ENCODE measurements at regions not wholly inside any gene's neighbourhood (a gene's known extent, or its start where the extent isn't known, plus 50 kb on each side); places are given as distances from the start of the nearest gene placed in this dataset.

- DNase-seq (ENCODE audit: low spot score in 2 of 2) (no peak), FAIRE-seq (no peak)
These were observed 1094.9 kb downstream of the MAT2B start for GRCh38 chr5:164600274-164600673.

- FAIRE-seq (no peak), DNase-seq (ENCODE audit: low spot score in 2 of 2) (no peak)
These were observed 1095.6 kb downstream of the MAT2B start for GRCh38 chr5:164600929-164601535.

DNA sequence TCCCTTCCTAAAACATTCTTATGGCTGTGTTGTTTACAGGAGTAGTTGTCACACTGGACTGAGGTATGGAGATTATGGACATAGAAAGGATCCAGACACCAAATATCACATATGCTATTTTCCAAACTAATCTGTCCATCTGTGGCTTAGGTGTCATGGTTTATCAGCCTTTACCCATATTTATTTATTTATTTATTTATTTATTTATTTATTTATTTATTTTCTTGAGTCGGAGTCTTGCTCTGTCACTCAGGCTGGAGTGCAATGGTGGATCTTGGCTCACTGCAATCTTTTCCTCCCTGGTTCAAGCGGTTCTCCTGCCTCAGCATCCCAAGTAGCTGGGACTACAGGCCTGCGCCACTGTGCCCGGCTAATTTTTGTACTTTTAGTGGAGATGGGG, 1103.1 kb downstream of the MAT2B start:
- FAIRE-seq: no peak
- DNase-seq (ENCODE audit: low spot score in 2 of 2): no peak

GRCh38 chr5:164610374-164610773, 1105.0 kb downstream of the MAT2B start:
- FAIRE-seq: no peak

DNA sequence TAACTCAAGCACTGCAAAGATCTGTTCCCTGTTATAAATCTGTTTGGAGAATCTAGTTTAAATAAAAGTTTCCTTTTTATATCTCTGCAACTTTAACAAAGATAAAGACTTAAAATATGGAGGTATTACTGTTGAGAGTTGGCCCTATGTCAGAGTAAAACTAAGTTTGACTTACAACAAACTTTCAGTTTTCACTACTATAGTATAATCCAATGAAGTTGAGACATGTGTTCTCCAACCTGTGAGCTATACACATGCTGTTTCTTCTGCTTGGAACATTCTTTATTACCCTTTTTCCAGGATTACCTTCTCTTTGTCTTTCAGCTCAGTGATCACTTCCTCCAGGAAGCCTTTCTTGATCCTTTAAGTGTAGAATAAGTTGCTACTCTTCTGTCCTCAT, 1109.3 kb downstream of the MAT2B start:
- DNase-seq (ENCODE audit: low spot score in 2 of 2) (no peak), FAIRE-seq (no peak)

More at GRCh38 chr5:164610374-164610773, 1105.0 kb downstream of the MAT2B start:
- DNase-seq (ENCODE audit: low spot score in 2 of 2): no peak

DNA sequence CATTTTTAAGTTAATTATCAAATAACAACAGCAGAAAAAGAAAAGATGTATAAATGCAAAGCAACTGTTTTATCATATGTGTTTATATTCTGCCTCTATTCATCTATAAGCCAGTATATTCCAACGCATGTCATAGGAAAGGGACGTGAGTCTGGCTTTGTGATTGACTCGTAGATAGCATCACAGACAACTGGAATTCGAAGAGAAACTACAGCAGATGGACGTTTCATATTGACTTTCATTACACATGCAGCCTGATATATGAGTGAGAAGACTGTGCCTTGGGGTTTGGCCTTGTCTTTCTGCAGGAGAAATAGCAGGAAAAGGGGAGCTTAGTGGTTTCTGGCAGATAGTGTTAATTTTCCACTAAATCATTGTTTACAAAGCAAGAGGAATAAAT, 1111.9 kb downstream of the MAT2B start:
- DNase-seq (ENCODE audit: low spot score in 2 of 2) (no peak), FAIRE-seq (no peak)

DNA sequence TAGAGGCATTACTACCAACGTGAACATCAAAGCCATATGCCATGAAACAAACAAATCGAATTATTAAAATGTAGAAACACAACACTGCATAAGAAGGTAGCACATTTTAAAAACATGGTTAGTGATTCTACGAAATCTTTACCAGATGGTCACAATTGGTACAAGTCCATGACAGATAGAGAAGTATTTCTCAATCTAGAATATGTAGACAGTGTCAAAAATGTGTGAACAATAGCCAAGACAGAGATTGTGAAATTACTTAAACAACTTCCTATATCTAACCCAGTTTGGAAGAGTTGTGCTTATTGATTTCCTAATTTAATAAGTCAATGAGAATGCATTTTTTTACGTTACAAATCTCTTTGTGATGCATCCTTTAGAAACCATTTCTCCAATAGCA, 1121.6 kb downstream of the MAT2B start:
- DNase-seq (ENCODE audit: low spot score in 2 of 2) (no peak), FAIRE-seq (no peak)

DNA sequence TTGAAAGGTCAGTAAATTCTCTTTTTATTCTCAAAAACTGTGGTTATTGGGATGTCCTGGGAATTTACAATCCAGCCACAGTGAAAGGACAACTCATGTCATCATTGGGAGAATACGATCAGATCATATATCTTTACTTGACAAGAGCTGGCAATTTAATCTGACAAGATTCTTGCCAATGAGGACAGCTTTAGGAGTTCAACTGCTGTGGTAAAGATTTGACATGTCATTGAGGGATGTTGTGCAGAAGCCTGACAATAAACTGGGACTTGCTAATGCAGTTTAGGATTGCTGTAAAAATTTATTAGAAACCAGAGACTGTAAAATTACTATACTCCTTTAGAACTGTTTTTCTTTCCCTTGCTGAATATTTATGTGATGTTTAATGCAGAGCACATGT, 1131.0 kb downstream of the MAT2B start:
- no peak for DNase-seq (ENCODE audit: low spot score in 2 of 2)
- FAIRE-seq: no peak

GRCh38 chr5:164637931-164638521, 1132.6 kb downstream of the MAT2B start:
- FAIRE-seq (no peak), DNase-seq (ENCODE audit: low spot score in 2 of 2) (no peak)

- DNase-seq (ENCODE audit: low spot score in 2 of 2): no peak
- FAIRE-seq: no peak
These were observed 1143.8 kb downstream of the MAT2B start for GRCh38 chr5:164649266-164649665.

GRCh38 chr5:164650427-164650826, 1145.0 kb downstream of the MAT2B start:
- no peak for DNase-seq (ENCODE audit: low spot score in 2 of 2)
- no peak for FAIRE-seq

DNA sequence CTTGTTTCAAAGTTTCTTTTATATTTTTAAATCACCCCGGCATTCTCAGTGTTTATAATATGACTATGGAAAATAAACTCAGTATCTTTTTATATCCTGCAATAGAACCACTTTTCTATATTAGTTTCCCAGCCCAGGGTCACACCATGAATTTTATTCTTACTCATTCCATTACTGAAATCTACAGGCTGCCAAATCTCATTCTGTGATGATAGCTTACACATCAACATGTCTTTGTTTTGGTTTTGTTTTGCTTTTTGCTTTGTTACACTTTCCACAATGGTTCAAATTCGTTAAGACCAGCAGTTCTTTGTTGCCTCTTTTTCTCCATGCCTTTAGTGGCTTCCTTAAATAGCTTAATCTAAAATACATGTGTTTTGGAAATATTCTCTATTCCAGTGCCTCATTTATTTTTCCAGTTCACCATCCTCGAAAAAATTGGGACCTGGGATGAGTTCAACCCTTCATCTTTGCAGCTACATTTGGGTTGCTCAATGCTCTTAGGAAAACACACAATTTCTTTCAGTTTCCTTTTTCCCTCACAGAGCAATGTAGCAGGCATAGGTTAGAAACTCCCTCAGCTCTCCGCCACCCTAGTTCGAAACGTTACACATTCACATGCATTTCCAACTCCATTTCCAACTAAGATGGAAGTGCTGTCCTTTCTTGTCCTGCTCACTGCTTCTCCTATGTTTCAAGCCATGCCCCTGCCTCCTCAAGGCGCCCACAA, 1146.3 kb downstream of the MAT2B start:
- DNase-seq (ENCODE audit: low spot score in 2 of 2): no peak
- FAIRE-seq: no peak

DNA sequence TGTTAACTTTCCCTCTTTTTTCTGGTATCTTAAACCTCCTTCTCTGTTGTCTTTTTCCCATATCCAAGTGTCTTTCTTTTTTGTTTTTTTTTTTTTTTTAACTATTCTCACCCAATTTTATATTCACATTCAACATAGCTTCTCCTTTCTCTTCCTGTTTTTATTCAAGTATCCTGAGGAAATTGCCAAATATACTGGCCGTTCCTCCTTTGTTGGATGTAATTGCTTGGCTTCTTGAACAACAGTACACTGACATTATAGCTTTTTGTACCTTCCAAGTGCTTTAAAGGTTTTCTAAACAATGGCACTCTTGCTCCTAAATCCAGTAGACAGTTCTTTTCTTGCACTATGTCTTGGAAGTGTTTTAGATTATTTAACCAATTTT, 1146.8 kb downstream of the MAT2B start:
- DNase-seq (ENCODE audit: low spot score in 2 of 2) (no peak), FAIRE-seq (no peak)

GRCh38 chr5:164663198-164663989, 1158.0 kb downstream of the MAT2B start:
- FAIRE-seq: no peak
- no peak for DNase-seq (ENCODE audit: low spot score in 2 of 2)

DNA sequence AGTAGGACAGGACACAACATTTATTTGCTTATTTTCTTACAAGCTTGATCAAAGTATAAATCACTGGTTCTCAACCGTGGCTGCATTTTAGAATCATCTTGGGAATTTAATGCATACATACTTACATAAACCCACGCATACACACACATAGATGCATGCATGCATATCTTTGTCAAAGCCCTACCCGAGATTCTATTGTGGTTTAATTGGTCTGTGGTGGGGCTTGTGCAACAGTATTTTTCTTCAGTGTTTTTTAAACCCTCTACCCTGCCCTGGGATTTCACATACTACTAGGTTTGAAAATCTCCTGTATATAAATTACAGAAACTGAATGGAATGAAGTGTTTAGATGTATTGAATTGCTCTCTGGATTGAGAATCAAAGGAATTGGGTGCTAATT, 1166.2 kb downstream of the MAT2B start:
- FAIRE-seq (no peak), DNase-seq (ENCODE audit: low spot score in 2 of 2) (no peak)

DNA sequence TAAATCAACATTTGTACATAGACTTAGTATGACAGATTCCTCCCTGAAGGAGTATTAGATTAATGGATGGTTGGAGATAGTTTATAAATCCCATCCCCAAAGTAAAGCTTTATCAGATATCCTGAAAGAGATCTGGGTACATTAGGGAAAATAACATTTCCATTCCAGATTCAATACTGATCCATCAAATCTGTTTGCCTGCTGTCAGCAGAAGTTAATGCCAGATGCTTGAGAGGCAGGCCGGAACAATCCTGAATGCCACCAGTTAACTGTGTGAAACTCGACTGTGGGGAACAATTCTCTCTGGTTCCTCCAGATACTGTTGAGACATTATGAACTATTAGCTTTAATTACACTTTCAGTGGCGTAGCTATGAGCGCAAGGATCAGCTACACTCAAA, 1166.8 kb downstream of the MAT2B start:
- DNase-seq (ENCODE audit: low spot score in 2 of 2): no peak
- FAIRE-seq: no peak

DNA sequence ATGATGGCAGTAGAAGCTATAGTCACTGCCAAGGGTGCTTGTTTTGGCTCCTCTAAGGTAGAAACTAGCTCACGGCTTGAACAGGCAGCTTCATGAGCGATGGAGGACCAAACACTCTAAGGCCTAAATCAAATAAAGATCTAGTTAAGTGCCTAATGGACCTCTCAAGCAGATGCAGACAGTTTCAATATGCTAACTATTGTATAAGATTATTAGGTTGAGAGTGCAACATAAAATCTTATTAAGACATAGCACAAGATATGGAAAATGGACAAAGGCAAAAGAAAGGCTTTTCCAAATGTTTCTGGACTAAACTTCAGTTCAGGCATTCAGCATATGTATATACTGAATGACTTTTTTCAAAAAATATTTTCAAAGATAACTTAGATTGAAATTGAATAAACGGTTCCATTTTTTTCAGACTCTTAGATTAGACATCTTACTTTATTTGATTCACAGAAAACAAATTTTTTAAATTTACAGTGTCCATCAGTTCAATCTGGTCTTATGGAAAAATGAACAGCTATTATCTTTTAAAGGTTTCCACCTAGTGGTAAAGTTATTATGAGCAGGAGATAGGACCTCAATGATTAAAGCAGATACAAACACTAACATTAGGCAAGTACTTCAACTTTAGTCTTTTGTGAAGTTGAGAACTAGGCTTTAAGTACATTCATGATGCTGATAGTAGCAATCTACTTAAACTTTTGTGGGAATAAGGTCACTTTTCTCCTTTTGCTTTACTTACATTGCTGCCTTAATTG, 1167.7 kb downstream of the MAT2B start:
- FAIRE-seq (no peak), DNase-seq (ENCODE audit: low spot score in 2 of 2) (no peak)

DNA sequence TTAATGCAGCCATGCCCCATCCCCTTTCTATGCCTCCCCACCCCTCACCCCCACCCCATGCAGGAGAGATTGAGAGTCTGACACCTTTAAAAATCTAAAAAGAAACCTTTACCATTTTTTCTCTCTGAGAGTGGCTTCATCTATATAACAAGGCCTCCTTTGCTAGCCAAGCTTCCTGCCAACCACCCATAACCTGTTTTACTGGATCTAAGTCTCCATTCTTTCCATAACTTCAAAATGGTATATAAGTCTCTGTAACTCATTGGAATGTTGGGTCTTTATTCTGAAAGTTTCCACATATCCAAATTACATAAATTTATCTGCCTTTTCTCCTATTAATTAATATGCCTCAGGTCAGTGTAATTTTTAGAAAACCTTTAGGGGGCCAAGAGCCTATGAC, 1174.0 kb downstream of the MAT2B start:
- FAIRE-seq (no peak), DNase-seq (ENCODE audit: low spot score in 2 of 2) (no peak)

GRCh38 chr5:164680216-164680615, 1174.8 kb downstream of the MAT2B start:
- no peak for FAIRE-seq

DNA sequence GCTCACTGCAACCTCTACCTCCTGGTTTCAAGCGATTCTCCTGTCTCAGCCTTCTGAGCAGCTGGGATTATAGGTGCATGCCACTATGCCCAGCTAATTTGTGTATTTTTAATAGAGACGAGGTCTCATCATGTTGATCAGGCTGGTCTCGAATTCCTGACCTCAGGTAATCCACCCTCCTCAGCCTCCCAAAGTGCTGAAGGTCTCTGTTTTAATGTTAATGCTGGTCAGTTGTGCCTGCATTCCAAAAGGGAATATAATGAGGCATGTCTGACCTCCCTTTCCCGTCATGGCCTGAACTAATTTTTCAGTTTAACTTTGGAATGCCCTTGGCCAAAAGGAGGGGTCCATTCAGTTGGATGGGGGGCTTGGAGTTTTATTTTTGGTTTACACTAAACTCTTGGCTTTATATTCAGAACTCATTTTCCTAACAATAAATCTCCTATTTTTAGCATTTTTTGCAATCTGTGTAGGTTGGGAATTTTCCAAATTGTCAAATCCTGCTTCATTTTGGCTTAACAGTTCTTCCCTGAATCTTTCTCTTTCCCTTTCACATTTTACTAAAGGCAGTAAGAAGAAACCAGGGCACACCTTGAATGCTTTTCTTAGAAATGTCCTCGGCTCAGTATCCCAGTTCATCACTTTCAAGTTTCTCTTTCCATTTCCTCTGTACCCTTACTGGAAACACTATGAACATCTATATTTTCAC, 1175.5 kb downstream of the MAT2B start:
- DNase-seq (ENCODE audit: low spot score in 2 of 2) (no peak), FAIRE-seq (no peak)

More at GRCh38 chr5:164680216-164680615, 1174.8 kb downstream of the MAT2B start:
- DNase-seq (ENCODE audit: low spot score in 2 of 2): no peak

Measured in frontal cortex (tissue), 3 donors.